Erythroblast (primary cell): ENCODE measurements at regions not wholly inside any gene's neighbourhood (a gene's known extent, or its start where the extent isn't known, plus 50 kb on each side); places are given as distances from the start of the nearest gene placed in this dataset.
"Not testable (repeated sequence)": the region's sequence is repeated elsewhere in the genome, so short reads cannot be mapped to it uniquely, and the experiment has no call there.

Source experiments
- DNase-seq, 2 experiments: peaks; one replicate each; lab custom pipeline; 2025; lab: John Stamatoyannopoulos, UW
- GATA1 ChIP-seq: IDR thresholded peaks from 2 replicates; pipeline ENCODE4 v1.6.1; 2011; ENCODE audit warnings: low read depth, mild to moderate bottlenecking, control low read depth, low read length, moderate library complexity
- POLR2A ChIP-seq: IDR thresholded peaks from 2 replicates; pipeline ENCODE4 v1.6.1; 2011; ENCODE audit warnings: mild to moderate bottlenecking, low read length

GRCh38 chr7:83738291-83738835 is 89.4 kb upstream of the SEMA3E start:
- DNase-seq: no peak
- TF ChIP-seq GATA1: no peak
- no peak for TF ChIP-seq POLR2A

- TF ChIP-seq POLR2A: no peak
- TF ChIP-seq GATA1: no peak
- DNase-seq: no peak
Measured at GRCh38 chr7:83732305-83732704, 83.4 kb upstream of the SEMA3E start.

GRCh38 chr7:83731154-83731553 is 82.2 kb upstream of the SEMA3E start:
- no peak for DNase-seq
- TF ChIP-seq GATA1 (no peak), POLR2A (no peak)

GRCh38 chr7:83716923-83717322 is 68.0 kb upstream of the SEMA3E start:
- not testable (repeated sequence) for DNase-seq

DNA sequence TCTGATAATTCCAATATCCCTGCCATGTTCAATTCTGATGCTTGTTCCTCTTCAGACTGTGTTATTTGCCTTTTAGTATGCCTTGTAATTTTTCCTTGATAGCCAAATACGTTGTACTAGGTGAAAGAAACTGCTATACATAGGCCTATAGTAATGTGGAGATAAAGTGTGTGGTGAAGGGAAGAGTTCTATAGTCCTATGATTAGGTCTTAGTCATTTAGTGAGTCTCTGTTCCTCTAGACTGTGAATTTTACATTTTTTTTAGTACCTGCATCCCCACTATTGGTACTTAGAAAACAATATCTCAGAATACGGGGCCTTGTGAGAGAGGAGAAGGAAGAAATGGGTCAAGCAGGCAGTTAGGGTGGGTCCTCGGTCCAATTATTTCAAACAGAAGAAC is 59.6 kb upstream of the SEMA3E start:
- DNase-seq: no peak
- TF ChIP-seq POLR2A: no peak
- TF ChIP-seq GATA1: no peak

DNA sequence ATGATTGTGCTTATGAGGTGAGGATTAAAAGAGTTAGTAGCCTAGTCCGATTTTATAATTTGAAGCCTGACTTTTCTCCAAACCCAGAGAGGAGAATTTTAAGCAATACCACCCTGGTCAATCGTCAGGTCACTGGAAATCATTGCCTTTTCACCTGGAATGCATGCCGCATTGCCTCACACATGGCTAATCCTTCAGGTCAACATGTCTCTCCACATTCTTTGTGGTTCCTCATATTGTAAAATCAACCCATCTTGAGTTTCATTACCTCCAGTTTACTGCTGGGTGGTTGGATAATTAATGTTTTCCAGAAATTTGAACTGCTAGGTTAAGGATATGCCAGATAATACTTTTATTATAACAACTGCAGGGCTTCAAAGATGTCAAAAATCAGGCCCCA is 55.6 kb upstream of the SEMA3E start:
- no peak for DNase-seq
- TF ChIP-seq POLR2A (no peak), GATA1 (no peak)

DNA sequence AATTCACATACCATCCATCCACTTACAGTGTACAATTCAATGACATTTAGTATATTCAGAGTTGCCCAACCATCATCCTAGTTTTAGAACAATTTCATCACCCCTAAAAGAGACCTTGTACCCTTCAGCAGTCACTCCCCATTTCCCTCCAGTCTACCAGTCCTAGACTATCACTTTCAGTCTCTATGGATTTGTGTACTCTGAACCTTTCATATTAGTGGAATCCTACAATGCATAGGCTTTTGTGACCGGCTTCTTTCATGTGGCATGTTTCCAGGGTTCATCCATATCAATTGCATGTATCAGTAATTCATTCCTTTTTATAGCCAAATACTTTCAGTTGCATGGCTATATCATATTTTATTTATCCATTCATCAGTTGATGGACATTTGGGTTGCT is 53.5 kb upstream of the SEMA3E start:
- DNase-seq: no peak

DNA sequence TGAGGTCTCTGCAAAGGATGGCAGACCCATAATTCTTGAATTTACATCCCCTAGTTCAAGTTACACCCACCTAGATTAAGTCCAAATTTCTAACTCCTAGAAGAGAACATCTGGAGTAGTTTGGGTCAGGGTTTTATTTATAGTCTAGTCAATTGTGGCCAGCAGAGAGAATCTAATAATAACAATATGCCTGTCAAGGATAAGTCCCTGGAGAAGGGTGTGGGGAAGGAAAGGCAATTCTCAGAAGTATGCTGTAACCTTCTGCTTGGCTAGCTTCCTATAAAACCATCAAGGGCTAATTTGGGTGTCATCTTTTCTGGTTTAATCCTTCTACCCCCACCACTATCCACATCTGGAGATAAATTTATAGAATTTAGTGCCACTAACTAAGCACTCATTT is 52.8 kb upstream of the SEMA3E start:
- no peak for DNase-seq
- TF ChIP-seq GATA1: no peak
- TF ChIP-seq POLR2A: no peak

More for the DNA sequence above, 53.5 kb upstream of the SEMA3E start:
- TF ChIP-seq GATA1: no peak
- TF ChIP-seq POLR2A: no peak
